Astrocyte (in vitro differentiated cells and primary cell): ENCODE measurements at regions not wholly inside any gene's neighbourhood (a gene's known extent, or its start where the extent isn't known, plus 50 kb on each side); places are given as distances from the start of the nearest gene placed in this dataset.

Experiments used
- DNase-seq: peaks from one replicate; pipeline ENCODE4 v3.0.0-alpha.2; 2010; ENCODE audit warnings: low read depth
- FAIRE-seq: peaks from 2 replicates; lab custom pipeline; 2011; peaks lifted over from hg19 to GRCh38; lab: Jason Lieb, UNC
- H2AFZ ChIP-seq: 2 replicates; pipeline ENCODE4 v1.6.0; 2012; ENCODE audit warnings: low read depth, low read length, inconsistent platforms
- H3K27ac ChIP-seq: 2 replicates; pipeline ENCODE4 v1.5.1; 2011; ENCODE audit warnings: low read depth, low read length, inconsistent platforms
- H3K27me3 ChIP-seq: 2 replicates; pipeline ENCODE4 v1.6.0; 2011; ENCODE audit warnings: low read length, inconsistent platforms; ENCODE audit not compliant: insufficient read depth
- H3K36me3 ChIP-seq: 2 replicates; pipeline ENCODE4 v1.5.1; 2011; ENCODE audit warnings: low read length, inconsistent platforms; ENCODE audit not compliant: insufficient read depth
- H3K4me1 ChIP-seq: 2 replicates; pipeline ENCODE4 v1.5.1; 2011; ENCODE audit warnings: low read length, inconsistent platforms; ENCODE audit not compliant: insufficient read depth
- H3K4me2 ChIP-seq: 2 replicates; pipeline ENCODE4 v1.6.0; 2012; ENCODE audit warnings: low read length, inconsistent platforms
- H3K4me3 ChIP-seq: 2 replicates; pipeline ENCODE4 v1.5.1; 2011; ENCODE audit warnings: low read depth, mild to moderate bottlenecking, low read length, inconsistent platforms; ENCODE audit not compliant: insufficient read depth
- H3K79me2 ChIP-seq: 2 replicates; pipeline ENCODE4 v1.6.0; 2012; ENCODE audit warnings: mild to moderate bottlenecking, low read length, inconsistent platforms; ENCODE audit not compliant: insufficient read depth
- H3K9ac ChIP-seq: 2 replicates; pipeline ENCODE4 v1.6.0; 2012; ENCODE audit warnings: mild to moderate bottlenecking, low read length, inconsistent platforms
- H3K9me3 ChIP-seq: 2 replicates; pipeline ENCODE4 v1.5.1; 2012; ENCODE audit warnings: low read depth, mild to moderate bottlenecking, low read length, inconsistent platforms; ENCODE audit not compliant: insufficient read depth
- H4K20me1 ChIP-seq: 2 replicates; pipeline ENCODE4 v1.6.0; 2012; ENCODE audit warnings: low read length, inconsistent platforms; ENCODE audit not compliant: insufficient read depth
- H3K27ac Mint-ChIP-seq: one replicate; pipeline ENCODE4 v1.8.0; 2021; ENCODE audit warnings: mild to moderate bottlenecking, mixed read lengths; ENCODE audit not compliant: unreplicated experiment
- H3K27me3 Mint-ChIP-seq: one replicate; pipeline ENCODE4 v1.8.0; 2021; ENCODE audit warnings: low read depth, mixed read lengths; ENCODE audit not compliant: unreplicated experiment
- H3K36me3 Mint-ChIP-seq: one replicate; pipeline ENCODE4 v1.8.0; 2021; ENCODE audit warnings: low read depth, mixed read lengths; ENCODE audit not compliant: unreplicated experiment
- H3K4me1 Mint-ChIP-seq: one replicate; pipeline ENCODE4 v1.8.0; 2021; ENCODE audit warnings: low read depth, mixed read lengths; ENCODE audit not compliant: unreplicated experiment
- H3K4me3 Mint-ChIP-seq: one replicate; pipeline ENCODE4 v1.8.0; 2021; ENCODE audit warnings: mild to moderate bottlenecking, moderate library complexity, mixed read lengths; ENCODE audit not compliant: unreplicated experiment
- H3K9me3 Mint-ChIP-seq: one replicate; pipeline ENCODE4 v1.8.0; 2021; ENCODE audit warnings: mild to moderate bottlenecking, mixed read lengths; ENCODE audit not compliant: unreplicated experiment
- CTCF ChIP-seq: IDR thresholded peaks from 2 replicates; pipeline ENCODE4 v1.5.1; 2011; ENCODE audit warnings: low read depth, mild to moderate bottlenecking, inconsistent platforms, low read length, moderate library complexity; ENCODE audit not compliant: insufficient read depth
- EZH2 ChIP-seq: IDR thresholded peaks from 2 replicates; pipeline ENCODE4 v1.6.1; 2012; ENCODE audit warnings: mild to moderate bottlenecking, low read length, inconsistent platforms; ENCODE audit not compliant: insufficient read depth

GRCh38 chr9:101904845-101905244, 166.4 kb upstream of the GRIN3A start:
- no peak overlapping the region for H3K4me3 ChIP-seq
- H3K79me2 ChIP-seq = no peaks in the 10 kb centered on the region
- peaks cover 2% of the 10 kb centered on the region for H3K9me3 Mint-ChIP-seq
- H3K4me3 Mint-ChIP-seq = no peak overlapping the region
- H3K27me3 Mint-ChIP-seq = no peaks in the 10 kb centered on the region
- no peak for DNase-seq
- no peaks in the 10 kb centered on the region for H3K9me3 ChIP-seq
- H2AFZ ChIP-seq = no peak overlapping the region
- no peak overlapping the region for H3K4me2 ChIP-seq
- no peak for FAIRE-seq
- H3K9ac ChIP-seq = no peak overlapping the region
- H3K36me3 Mint-ChIP-seq = no peaks in the 10 kb centered on the region
- TF ChIP-seq EZH2 (no peak), CTCF (no peak)
- no peaks in the 10 kb centered on the region for H3K27me3 ChIP-seq
- H3K27ac ChIP-seq = no peak overlapping the region
- no peaks in the 10 kb centered on the region for H3K4me1 ChIP-seq
- H4K20me1 ChIP-seq = no peaks in the 10 kb centered on the region
- H3K36me3 ChIP-seq = no peaks in the 10 kb centered on the region
- H3K27ac Mint-ChIP-seq = no peak overlapping the region
- no peaks in the 10 kb centered on the region for H3K4me1 Mint-ChIP-seq

- TF ChIP-seq EZH2 (no peak), CTCF (no peak)
These were observed 163.6 kb upstream of the GRIN3A start for GRCh38 chr9:101902051-101902450.

GRCh38 chr9:101897196-101897595, 158.7 kb upstream of the GRIN3A start:
- Mint-ChIP-seq H3K4me1 (no peaks in the 10 kb centered on the region), H3K27ac (no peak overlapping the region), H3K27me3 (no peaks in the 10 kb centered on the region), H3K36me3 (no peaks in the 10 kb centered on the region), H3K9me3 (peaks cover 2% of the 10 kb centered on the region), H3K4me3 (no peak overlapping the region)
- H3K4me1 ChIP-seq = no peaks in the 10 kb centered on the region
- H4K20me1 ChIP-seq = no peaks in the 10 kb centered on the region
- H3K9me3 ChIP-seq = no peaks in the 10 kb centered on the region
- no peak overlapping the region for H3K9ac ChIP-seq
- H3K27me3 ChIP-seq = no peaks in the 10 kb centered on the region
- H3K79me2 ChIP-seq = no peaks in the 10 kb centered on the region
- no peak overlapping the region for H2AFZ ChIP-seq
- TF ChIP-seq EZH2 (no peak), CTCF (no peak)
- H3K36me3 ChIP-seq = no peaks in the 10 kb centered on the region
- no peak overlapping the region for H3K4me2 ChIP-seq
- H3K27ac ChIP-seq = no peak overlapping the region
- DNase-seq = no peak
- FAIRE-seq = no peak
- H3K4me3 ChIP-seq = no peak overlapping the region

More at GRCh38 chr9:101902051-101902450, 163.6 kb upstream of the GRIN3A start:
- H2AFZ ChIP-seq = no peak overlapping the region
- no peaks in the 10 kb centered on the region for H3K36me3 ChIP-seq
- DNase-seq (no peak), FAIRE-seq (no peak)
- H4K20me1 ChIP-seq = no peaks in the 10 kb centered on the region
- H3K9ac ChIP-seq = no peak overlapping the region
- no peak overlapping the region for H3K4me3 ChIP-seq
- Mint-ChIP-seq H3K9me3 (peaks cover 2% of the 10 kb centered on the region), H3K27me3 (no peaks in the 10 kb centered on the region), H3K4me3 (no peak overlapping the region), H3K4me1 (no peaks in the 10 kb centered on the region), H3K27ac (no peak overlapping the region), H3K36me3 (no peaks in the 10 kb centered on the region)
- no peaks in the 10 kb centered on the region for H3K27me3 ChIP-seq
- no peak overlapping the region for H3K4me2 ChIP-seq
- no peak overlapping the region for H3K27ac ChIP-seq
- no peaks in the 10 kb centered on the region for H3K79me2 ChIP-seq
- no peaks in the 10 kb centered on the region for H3K9me3 ChIP-seq
- no peaks in the 10 kb centered on the region for H3K4me1 ChIP-seq
